ENCODE measurements at regions not wholly inside any gene's neighbourhood (a gene's known extent, or its start where the extent isn't known, plus 50 kb on each side); places are given as distances from the start of the nearest gene placed in this dataset.

DNA sequence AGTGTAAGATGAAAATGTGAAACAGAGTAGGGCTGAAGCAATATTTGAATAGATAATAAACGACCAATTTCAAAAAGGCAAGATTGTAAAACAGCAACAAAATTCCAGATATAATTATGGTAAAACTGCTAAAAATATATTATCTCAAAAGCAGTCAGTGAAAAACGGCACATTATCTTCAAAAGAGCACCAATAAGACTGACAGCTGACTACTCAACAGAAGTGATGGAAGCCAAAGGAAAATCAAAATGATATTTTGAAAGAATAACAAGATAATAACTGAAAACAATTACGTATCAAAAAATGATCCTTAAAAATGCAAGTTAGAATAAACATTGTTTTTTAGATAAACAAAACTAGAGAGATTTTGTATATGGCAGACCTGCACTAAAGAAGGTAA is 920.6 kb upstream of the FAM98A start (continued):
- no peak for TF ChIP-seq SREBF1 (IDR thresholded peaks at IDR 0.05; ENCODE audit: low read length)
- TF ChIP-seq, protein P1, sequence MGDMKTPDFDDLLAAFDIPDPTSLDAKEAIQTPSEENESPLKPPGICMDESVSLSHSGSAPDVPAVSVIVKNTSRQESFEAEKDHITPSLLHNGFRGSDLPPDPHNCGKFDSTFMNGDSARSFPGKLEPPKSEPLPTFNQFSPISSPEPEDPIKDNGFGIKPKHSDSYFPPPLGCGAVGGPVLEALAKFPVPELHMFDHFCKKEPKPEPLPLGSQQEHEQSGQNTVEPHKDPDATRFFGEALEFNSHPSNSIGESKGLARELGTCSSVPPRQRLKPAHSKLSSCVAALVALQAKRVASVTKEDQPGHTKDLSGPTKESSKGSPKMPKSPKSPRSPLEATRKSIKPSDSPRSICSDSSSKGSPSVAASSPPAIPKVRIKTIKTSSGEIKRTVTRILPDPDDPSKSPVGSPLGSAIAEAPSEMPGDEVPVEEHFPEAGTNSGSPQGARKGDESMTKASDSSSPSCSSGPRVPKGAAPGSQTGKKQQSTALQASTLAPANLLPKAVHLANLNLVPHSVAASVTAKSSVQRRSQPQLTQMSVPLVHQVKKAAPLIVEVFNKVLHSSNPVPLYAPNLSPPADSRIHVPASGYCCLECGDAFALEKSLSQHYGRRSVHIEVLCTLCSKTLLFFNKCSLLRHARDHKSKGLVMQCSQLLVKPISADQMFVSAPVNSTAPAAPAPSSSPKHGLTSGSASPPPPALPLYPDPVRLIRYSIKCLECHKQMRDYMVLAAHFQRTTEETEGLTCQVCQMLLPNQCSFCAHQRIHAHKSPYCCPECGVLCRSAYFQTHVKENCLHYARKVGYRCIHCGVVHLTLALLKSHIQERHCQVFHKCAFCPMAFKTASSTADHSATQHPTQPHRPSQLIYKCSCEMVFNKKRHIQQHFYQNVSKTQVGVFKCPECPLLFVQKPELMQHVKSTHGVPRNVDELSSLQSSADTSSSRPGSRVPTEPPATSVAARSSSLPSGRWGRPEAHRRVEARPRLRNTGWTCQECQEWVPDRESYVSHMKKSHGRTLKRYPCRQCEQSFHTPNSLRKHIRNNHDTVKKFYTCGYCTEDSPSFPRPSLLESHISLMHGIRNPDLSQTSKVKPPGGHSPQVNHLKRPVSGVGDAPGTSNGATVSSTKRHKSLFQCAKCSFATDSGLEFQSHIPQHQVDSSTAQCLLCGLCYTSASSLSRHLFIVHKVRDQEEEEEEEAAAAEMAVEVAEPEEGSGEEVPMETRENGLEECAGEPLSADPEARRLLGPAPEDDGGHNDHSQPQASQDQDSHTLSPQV (IDR thresholded peaks at IDR 0.05) = no peak
- no peak for TF ChIP-seq STAT3 (IDR thresholded peaks at IDR 0.05; ENCODE audit: low read depth, low read length)
- no peak for TF ChIP-seq ZNF207 (IDR thresholded peaks at IDR 0.05; ENCODE audit: borderline replicate concordance)

DNA sequence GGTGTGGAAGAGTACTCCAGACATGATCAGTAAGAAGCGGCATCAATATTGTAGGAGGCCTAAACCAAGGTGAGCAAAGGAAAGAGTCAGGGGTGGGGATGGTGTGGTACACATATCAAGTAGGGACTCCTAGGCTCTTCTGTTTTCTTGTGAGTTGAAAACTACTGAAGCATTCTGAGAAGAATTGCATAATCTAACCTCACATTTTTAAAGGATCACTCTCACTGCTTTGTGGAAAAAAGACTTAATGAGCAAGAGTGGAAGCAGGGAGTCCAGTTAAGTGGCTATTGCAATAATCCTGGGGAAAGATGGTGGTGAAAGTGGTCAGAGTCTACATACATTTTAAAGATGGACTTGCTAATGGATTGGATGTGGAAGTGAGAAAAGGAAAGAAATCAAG is 899.5 kb upstream of the FAM98A start:
- CTCF ChIA-PET = no interaction called here
- no TSS peak for BruUV-seq (replicated peaks)
- Histone ChIP-seq H2AFZ (ENCODE audit: control insufficient read depth, low read depth, low read length) (no peak overlapping the region), H3K9ac (ENCODE audit: control insufficient read depth, insufficient read depth, low read length) (no peak overlapping the region), H3K4me2 (ENCODE audit: control insufficient read depth, insufficient read depth) (no peak overlapping the region), H3K36me3 (ENCODE audit: control insufficient read depth in 2 of 2, insufficient read depth in 2 of 2, low read length in 1 of 2) (no peaks in the 10 kb centered on the region), H3K79me2 (ENCODE audit: control insufficient read depth, insufficient read depth, low read length) (no peaks in the 10 kb centered on the region), H3K27ac (ENCODE audit: control insufficient read depth, insufficient read depth) (no peak overlapping the region), H3K4me3 (no peak overlapping the region), H4K20me1 (ENCODE audit: control insufficient read depth, insufficient read depth) (no peaks in the 10 kb centered on the region), H3K4me1 (ENCODE audit: control insufficient read depth, insufficient read depth, low read length) (no peaks in the 10 kb centered on the region), H3K9me3 (replicated peaks; ENCODE audit: control insufficient read depth, insufficient read depth, low read length) (no peaks in the 10 kb centered on the region), H3K27me3 (replicated peaks in 1 of 2; ENCODE audit: control insufficient read depth in 2 of 2, insufficient read depth in 2 of 2, low read length in 1 of 2) (no peaks in the 10 kb centered on the region)
- in situ Hi-C loops (cut with MboI) = no loop called here
- no peak for DNase-seq (ENCODE audit: low read depth, low spot score)
- 100% methylated on average over 1 of the region's 1 CpG for WGBS (ENCODE audit: insufficient coverage, insufficient replicate concordance, low lambda C conversion rate, missing lambda C conversion rate)
- RAD21 ChIA-PET (ENCODE audit: unreplicated experiment) = no interaction called here
- POLR2A ChIA-PET = no interaction called here
- SMC1A ChIA-PET (ENCODE audit: uncharacterized antibody, unreplicated experiment) = no interaction called here
- FAIRE-seq = no peak
- ATAC-seq = no peak
- intact Hi-C loops (cut with micrococcal nuclease; ENCODE audit: unreplicated experiment) = no loop called here
- TF ChIP-seq JUND (IDR thresholded peaks at IDR 0.05; ENCODE audit: low read depth, low read length) (no peak), REST (IDR thresholded peaks at IDR 0.05; ENCODE audit: low read depth, low read length) (no peak), BHLHE40 (IDR thresholded peaks at IDR 0.05; ENCODE audit: borderline replicate concordance in 1 of 2, low read depth in 2 of 2, low read length in 1 of 2) (no peak), MEF2B (IDR thresholded peaks at IDR 0.05; ENCODE audit: partially characterized antibody, poor library complexity, severe bottlenecking) (no peak), USF2 (IDR thresholded peaks at IDR 0.05; ENCODE audit: borderline replicate concordance, low read depth, low read length) (no peak), MAX (IDR thresholded peaks at IDR 0.05; ENCODE audit: low read depth, low read length) (no peak), IRF5 (IDR thresholded peaks at IDR 0.05; ENCODE audit: borderline replicate concordance) (no peak), STAT1 (conservative IDR thresholded peaks at IDR 0.05) (no peak)

All from GM12878 (cell line).